DND-41 (cell line): ENCODE measurements at regions not wholly inside any gene's neighbourhood (a gene's known extent, or its start where the extent isn't known, plus 50 kb on each side); places are given as distances from the start of the nearest gene placed in this dataset.

Source experiments
- EZH2 ChIP-seq: IDR thresholded peaks from 3 replicates; pipeline ENCODE4 v1.6.1; 2012; ENCODE audit warnings: borderline replicate concordance, low read depth, mild to moderate bottlenecking, moderate library complexity, low read length, inconsistent platforms; ENCODE audit not compliant: severe bottlenecking
- TF ChIP-seq, protein P1 (sequence below): IDR thresholded peaks from 2 replicates; pipeline ENCODE4 v1.5.1; 2012; ENCODE audit warnings: borderline replicate concordance, low read length, moderate library complexity, mild to moderate bottlenecking; ENCODE audit not compliant: poor library complexity, severe bottlenecking; ENCODE audit errors: extremely low read depth

DNA sequence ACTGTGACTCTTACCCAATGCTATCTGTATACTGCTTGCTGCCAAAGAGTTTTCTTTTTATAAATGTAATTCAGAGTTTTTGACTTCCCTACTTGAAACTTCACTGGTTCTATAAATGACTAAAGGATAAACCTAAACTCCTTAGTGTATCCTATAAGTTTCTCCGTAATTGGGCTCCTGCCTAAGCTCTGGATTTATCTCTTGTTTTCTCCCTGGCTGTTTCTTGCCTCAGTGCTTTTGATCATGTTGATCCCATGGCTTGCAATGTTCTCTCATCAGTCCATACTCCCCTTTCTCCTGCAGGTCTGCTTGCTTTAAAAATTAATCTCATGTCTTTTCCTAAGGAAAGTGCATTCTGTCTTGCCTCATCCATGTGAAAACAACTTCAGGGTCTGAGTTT is 1543.1 kb upstream of the IGFBP7 start:
- TF ChIP-seq, protein P1, sequence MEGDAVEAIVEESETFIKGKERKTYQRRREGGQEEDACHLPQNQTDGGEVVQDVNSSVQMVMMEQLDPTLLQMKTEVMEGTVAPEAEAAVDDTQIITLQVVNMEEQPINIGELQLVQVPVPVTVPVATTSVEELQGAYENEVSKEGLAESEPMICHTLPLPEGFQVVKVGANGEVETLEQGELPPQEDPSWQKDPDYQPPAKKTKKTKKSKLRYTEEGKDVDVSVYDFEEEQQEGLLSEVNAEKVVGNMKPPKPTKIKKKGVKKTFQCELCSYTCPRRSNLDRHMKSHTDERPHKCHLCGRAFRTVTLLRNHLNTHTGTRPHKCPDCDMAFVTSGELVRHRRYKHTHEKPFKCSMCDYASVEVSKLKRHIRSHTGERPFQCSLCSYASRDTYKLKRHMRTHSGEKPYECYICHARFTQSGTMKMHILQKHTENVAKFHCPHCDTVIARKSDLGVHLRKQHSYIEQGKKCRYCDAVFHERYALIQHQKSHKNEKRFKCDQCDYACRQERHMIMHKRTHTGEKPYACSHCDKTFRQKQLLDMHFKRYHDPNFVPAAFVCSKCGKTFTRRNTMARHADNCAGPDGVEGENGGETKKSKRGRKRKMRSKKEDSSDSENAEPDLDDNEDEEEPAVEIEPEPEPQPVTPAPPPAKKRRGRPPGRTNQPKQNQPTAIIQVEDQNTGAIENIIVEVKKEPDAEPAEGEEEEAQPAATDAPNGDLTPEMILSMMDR = no peak
- no peak for TF ChIP-seq EZH2
